HG02763 (cell line): ENCODE measurements at regions not wholly inside any gene's neighbourhood (a gene's known extent, or its start where the extent isn't known, plus 50 kb on each side); places are given as distances from the start of the nearest gene placed in this dataset.

Source experiments
- ATAC-seq: cut with Tn5 transposase; IDR thresholded peaks from one replicate; pipeline ENCODE4 v1.9.1; 2021; ENCODE audit warnings: mild to moderate bottlenecking, moderate library complexity; ENCODE audit not compliant: unreplicated experiment

DNA sequence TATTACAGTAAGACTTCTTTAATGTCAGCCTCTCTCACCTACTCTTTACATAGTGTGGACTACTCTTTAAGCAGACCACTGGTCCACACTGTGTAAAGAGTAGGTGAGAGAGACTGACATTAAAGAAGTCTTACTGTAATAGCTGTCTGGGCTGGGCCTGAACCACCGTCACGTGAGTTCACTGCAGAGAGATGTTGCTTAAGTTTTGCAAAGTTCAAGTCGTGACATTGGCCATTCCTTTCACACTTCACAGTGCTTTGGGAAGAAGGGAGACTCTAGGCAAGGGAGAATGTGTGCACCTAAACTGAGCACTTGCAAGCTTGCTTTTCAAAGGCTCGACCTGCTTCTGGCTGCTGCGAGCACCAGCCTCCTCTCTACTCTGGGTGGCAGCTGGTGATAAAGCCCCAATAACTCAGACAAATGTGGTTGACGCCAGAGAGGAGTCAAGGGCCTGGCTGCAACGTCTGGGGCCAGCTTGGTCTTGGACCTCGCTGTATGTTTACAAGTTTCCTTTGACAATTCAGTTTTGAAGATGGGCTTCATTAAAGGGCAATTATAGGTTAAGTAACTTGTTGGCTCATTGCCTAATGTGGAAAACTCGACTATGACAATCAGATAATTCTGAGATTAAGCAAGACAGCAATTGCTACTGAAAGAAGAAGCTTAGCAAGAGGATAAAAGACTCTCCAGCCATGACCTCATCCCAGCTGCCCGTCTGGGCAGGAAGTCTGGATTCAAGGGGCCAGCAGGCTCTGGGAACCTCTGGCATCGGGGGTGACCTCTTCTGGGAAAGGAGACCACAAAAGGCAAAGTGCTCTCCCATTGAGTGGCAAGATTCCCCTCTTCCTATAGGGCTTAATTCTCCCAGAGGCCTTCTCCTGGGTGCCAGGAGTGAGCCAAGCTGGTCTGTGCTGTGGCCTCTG lies 242.1 kb upstream of the TLE3 start:
- no peak for ATAC-seq

GRCh38 chr15:70337277-70338186 lies 239.8 kb upstream of the TLE3 start:
- no peak for ATAC-seq

DNA sequence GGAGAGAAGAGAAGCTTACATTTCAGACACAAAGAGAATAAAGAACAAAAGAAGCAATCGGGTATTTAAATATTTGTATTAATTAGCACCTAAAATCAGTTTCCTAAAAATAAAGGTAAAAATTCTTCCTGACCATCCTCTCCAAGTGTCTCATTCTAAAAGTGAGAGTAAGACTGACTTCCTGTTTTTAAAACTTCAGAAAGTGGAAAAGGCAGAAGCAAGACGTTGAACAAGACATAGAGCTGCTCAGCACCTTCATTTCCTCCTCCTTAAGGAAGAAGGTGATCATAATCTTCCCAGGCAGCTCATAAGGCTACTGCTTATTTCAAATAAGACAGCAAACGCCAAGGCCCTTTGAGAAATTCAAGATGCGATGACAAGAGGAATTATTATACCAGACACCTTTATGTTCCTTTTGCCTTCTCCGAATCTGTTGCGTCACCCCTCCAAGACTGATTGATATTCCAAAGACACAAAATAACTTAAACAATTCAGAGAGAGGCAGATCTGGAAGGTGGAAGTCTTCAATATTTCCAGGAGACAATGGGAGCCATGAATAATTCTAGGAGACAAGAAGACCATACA lies 238.8 kb upstream of the TLE3 start:
- no peak for ATAC-seq

- ATAC-seq: no peak
These were observed 236.6 kb upstream of the TLE3 start for GRCh38 chr15:70334286-70334685.

DNA sequence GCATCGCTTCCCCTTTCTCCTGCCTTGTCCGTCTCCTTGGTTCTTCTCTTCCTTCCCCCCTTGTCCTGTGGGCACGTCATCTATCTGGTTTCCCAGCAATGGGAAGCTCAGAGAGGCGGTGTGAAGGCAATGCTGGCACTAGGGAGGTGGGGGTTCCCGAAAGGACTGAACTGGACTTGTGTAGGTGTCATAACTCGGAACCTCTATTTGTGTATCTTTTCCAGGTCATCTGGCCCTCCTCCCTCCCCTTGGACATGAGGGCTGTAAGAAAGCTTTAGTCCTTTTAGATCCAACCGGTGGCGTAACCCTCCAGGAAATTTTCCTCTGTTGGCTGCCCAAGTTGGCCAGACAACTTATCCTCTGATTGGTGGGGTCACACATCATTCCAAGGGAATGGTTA lies 231.5 kb upstream of the TLE3 start:
- no peak for ATAC-seq

- ATAC-seq: no peak
These were observed 231.0 kb upstream of the TLE3 start for GRCh38 chr15:70328679-70329115.

DNA sequence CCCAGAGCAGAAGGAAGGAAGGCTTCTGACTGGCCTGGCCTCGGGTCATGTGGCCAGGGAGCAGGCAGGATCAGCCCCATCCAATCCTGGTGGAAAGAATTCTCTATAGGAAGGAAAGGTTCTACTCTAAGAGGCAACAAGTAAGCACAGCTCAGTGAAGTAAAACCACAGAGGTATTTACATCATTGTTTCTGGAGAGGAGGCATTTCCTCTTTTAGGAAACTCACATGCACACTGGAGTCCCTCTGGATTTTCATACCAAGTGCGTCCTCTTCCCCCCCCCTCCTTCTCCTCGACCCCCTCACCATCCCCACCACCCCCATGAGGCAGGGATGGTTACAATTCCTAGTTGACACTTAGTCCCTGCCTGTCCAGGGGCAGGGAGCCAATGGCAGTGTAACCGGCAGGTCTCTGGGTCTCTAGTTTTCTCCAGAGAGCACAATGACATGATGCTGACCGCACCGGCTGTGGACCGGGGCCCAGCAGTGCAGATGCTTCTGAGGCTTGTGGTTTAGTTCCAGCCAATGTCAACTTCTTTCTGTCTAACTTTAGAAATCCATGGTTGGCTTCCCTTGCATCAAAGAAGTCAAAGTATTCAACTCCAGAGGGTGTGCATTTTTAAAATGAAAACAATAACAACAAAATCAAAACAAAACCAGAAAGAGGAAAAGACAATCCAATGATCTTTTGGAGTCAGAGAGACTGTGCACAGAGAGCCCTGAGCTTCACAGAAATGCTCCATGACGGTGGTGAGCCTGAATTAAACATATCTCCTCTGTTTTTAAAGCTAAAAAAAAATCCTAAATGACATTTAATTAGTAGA lies 230.3 kb upstream of the TLE3 start:
- no peak for ATAC-seq

DNA sequence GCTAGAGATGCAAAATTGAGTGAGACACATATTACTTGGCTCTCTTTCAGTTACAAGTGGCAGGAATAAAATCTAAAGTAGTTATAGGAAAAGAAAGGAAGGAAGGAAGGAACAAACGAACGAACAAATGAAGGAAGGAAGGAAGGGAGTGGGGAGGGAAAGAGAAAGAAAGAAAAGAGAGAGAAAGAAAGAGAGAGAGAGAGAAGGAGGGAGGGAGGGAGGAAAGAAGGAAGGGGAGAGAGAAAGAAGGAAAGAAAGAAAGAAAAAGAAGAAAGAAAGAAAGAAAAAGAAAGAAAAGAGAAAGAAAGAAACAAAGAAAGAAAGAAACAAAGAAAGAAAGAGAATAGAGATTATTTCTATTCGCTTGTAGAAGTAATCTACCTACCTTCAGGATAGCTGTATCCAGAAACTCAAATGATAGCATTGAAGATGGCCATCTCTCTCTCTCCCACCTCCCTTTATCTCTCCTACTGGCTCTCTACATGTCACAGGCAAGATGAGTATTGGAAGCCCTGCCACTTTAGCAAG lies 229.7 kb upstream of the TLE3 start:
- no peak for ATAC-seq

GRCh38 chr15:70324001-70324974 lies 226.6 kb upstream of the TLE3 start:
- ATAC-seq: no peak

DNA sequence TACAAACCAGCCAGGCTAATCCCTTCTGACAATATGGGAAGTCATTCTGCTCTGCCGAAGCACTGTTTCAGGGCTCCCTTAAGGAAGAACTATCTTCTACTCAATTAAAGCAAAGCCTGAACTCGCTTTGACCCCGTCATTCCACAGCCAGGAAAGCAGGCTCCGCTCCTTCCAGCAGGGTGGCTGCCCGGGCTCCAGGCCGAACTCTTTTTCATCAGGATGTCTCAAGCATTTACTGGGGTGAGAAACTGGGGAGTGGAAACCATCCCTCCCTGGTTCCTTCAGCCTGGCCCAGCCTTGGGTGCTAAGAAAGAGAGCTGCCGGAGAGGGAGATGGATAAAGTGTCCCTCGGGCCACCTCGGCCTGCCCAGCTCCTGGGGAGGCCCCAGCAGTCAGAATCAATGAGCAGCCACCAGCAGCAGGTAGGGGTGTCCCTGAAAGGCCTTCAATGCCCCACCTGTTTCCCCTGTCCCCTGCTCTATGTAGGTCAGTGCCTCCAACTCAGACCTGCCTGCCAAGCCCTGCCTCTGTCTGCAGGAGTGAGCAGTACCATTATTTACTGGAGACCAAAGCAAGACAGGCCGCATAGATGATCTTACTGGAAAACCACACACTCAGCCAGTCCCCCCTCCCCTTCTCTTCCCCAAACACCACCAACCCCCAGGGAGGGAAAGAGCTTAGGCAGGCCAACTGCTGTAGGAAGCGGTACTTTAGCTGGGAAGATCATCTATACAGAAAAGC lies 225.6 kb upstream of the TLE3 start:
- no peak for ATAC-seq

DNA sequence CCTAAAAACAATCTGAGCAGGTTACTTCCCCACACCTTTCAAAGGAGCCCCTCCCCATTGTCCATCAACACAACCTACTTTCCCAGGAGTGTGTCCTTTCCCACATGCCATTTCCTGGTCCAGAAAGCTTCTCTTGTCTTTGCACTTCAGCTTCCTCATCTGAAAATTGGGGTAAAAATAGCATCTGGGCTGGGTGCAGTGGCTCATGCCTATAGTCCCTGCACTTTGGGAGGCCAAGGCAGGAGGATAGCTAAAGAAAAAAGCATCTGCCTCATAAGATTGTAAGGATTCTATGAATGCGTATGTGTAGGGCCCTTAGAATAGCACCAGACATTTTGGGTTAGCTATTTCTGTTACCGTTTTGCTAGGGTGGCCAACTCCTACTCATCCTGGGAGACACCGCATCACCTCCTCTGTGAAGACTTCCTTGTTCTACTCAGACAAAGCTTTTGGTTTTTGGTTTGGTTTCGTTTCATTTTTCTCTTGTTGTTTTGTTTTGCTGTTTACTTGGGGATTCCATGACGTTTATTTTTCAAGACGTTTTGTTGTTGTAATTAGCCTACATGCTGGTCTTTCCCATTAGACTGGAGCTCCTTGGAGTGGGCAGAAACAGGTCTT lies 224.4 kb upstream of the TLE3 start:
- ATAC-seq: no peak

DNA sequence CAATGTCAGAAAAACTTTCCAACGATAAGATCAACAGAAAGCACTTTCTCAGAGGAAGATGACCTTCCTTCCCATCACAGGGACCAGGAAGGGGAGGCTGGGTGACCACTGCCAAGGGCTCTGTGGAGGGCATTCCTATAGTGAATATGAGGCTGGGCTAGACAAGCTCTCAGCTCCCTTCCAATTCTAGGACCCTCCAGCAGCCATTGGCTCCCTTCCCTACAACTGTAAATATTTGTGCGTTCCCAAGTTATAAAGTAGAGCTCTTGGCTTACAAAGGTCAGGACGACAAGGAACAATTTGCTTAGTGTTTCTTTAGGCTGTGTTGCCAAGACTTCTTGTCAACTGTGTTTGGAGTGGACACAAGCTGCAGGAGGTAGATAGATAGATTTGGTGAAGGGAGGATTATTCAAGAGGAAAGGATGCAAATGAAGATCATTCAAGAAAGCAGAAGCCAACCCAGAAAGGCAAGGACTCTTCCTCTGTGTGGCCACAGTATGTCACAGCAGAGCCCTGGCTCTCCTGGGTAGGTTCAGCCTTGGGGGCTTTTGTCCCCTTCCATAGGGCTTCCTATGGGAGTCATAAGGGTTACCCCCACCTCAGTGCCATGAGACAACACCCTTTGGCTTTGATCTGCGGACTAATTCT lies 223.6 kb upstream of the TLE3 start:
- no peak for ATAC-seq

DNA sequence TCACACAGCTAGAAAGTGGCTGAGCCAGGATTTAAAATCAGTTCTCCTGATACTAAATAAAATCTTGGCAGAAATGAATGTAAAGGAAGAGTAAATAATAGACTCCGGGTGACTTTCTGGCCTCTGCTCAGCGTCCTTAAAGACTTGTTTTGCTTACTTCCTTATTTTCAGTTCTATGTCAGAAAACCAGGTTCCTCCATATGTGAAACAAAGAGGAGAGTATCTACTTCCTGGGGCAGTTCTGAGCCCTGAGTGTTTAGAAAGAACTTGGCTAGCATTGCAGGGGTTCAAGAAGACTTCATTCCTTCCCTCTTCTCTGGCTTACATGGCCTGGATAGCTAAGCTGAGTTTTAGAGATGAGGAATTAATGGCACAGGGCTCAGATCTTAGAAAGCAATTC lies 222.8 kb upstream of the TLE3 start:
- ATAC-seq: no peak

- ATAC-seq: no peak
These were observed 222.4 kb upstream of the TLE3 start for GRCh38 chr15:70320077-70320476.

DNA sequence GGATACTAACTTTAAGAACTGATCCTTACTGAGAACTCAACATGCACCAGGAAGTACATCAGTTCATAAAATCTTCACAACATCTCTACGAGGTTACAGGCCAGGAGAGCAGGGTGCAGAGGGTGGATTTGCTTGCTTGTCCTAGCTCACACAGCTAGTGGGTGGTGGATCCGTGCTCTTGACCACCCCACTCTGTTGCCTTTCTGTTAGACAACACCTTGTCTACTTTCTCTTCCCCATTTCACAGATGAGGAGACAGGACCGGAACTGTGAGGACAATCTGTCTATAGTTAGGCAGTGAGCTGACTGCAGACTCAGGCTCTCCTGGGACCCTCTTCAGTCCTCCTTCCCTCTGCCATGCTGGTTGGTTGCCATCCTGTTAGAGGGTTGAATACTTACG lies 221.7 kb upstream of the TLE3 start:
- peak; percentile 80 for ATAC-seq

DNA sequence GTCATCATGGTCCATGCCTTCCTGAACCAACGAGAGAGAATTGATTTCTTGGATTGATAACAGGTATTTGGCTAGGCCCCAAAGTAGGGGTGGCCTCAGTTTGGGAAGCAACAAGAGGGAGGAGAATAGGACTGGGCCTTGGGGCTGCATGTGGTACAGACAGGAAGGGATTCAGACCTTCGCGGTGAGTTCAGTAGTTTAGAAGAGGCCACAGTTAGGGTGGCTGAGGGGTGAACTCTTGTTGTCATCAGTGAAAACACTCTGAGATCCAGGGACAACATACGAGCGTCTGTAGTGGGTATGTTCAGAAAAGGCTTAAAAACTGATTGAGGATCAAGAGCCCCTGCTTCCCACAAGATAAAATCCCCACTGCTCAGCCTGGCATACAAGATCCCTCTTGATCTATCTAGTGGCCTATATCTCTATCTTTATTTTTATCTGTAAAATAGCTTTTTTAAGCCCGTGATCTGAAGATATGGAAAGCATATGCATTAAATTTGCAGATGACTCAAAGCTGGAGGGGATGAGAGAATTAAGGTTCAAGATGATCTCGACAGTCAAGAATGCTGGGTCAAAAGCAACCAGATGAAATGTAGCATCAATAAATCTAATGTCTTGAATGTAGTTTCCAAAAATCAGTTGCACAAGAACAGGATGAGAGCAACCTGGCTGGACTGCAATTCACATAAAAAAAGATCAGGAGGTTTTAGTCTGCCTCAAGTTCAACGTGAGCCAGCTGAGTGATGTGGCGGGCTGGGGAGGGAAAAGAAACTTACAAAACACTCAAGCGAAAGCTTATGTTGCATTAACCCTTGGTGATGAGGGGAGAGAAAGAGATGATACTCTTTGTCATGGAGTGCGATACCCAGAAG lies 221.1 kb upstream of the TLE3 start:
- ATAC-seq: peak; percentile 13
